ENCODE measurements at regions not wholly inside any gene's neighbourhood (a gene's known extent, or its start where the extent isn't known, plus 50 kb on each side); places are given as distances from the start of the nearest gene placed in this dataset.

GRCh38 chr20:12723811-12724210 is 285.0 kb upstream of the SPTLC3 start:
- TF ChIP-seq CTCF (IDR thresholded peaks at IDR 0.05; ENCODE audit: borderline replicate concordance, extremely low read depth, low read length, poor library complexity, severe bottlenecking) (no peak), EZH2 (IDR thresholded peaks at IDR 0.05; ENCODE audit: borderline replicate concordance, low read depth, low read length, severe bottlenecking) (no peak)
